Gastrocnemius medialis (tissue), 4 donors: ENCODE measurements at regions not wholly inside any gene's neighbourhood (a gene's known extent, or its start where the extent isn't known, plus 50 kb on each side); places are given as distances from the start of the nearest gene placed in this dataset.

Experiments
- ATAC-seq, 2 donors: fragments of 150-250 bp; one replicate each; pipeline ENCODE4 v1.9.1; 2016
- DNase-seq, 2 donors: peaks; one replicate each; pipeline ENCODE4 v3.0.0-alpha.2; 2019
- H3K27ac ChIP-seq, 4 donors: fragments of 200-600 bp; sonication (generic); 1 replicate in 1 of 4; 2 replicates in 3 of 4; pipeline ENCODE4 v1.5.1; 2016 to 2018; ENCODE audit warnings: mild to moderate bottlenecking in 2 of 4, moderate library complexity in 1 of 4
- H3K27me3 ChIP-seq, 3 donors: fragments of 200-600 bp; sonication (generic) in 2 of 3; 1 replicate in 1 of 3; 2 replicates in 2 of 3; pipeline versions ENCODE4 v1.5.1 to v1.6.0; 2016 to 2019; ENCODE audit warnings: mild to moderate bottlenecking in 1 of 3, moderate library complexity in 1 of 3
- H3K36me3 ChIP-seq, 2 donors: fragments of 200-600 bp; sonication (generic) in 1 of 2; one replicate each; pipeline ENCODE4 v1.5.1; 2017 to 2018
- H3K4me1 ChIP-seq, 2 donors: fragments of 200-600 bp; sonication (generic) in 1 of 2; one replicate each; pipeline ENCODE4 v1.5.1; 2016 to 2017; ENCODE audit warnings: mild to moderate bottlenecking in 2 of 2
- H3K4me3 ChIP-seq, 4 donors: fragments of 200-600 bp; sonication (generic) in 3 of 4; 1 replicate in 1 of 4; 2 replicates in 3 of 4; pipeline ENCODE4 v1.5.1; 2016 to 2019; ENCODE audit warnings: mild to moderate bottlenecking in 2 of 4
- H3K9me3 ChIP-seq, 3 donors: fragments of 200-600 bp; sonication (generic) in 2 of 3; 1 replicate in 1 of 3; 2 replicates in 2 of 3; pipeline ENCODE4 v1.5.1; 2016 to 2019
- POLR2A ChIP-seq, 2 donors: fragments of 450-650 bp; IDR thresholded peaks; one replicate each; pipeline ENCODE4 v1.6.1; 2017; ENCODE audit warnings: antibody characterized with exemption in 2 of 2, mild to moderate bottlenecking in 2 of 2, moderate library complexity in 2 of 2
- in situ Hi-C, 4 donors: fragments of 200-750 bp; cut with MboI; loops; one replicate each; pipeline versions ENCODE4 v1.15.0 to v1.8.0; 2017; ENCODE audit warnings: low sequenced_read_pairs in 4 of 4
- intact Hi-C: fragments of 100-400 bp; cut with DNase I; formaldehyde crosslinking; loops from one replicate; pipeline ENCODE4 v1.15.1; 2023; ENCODE audit warnings: low total_unique reads
- TF ChIP-seq, protein P1 (sequence below), 5 experiments: fragments of 450-650 bp in 3 of 5; fragments of 200-600 bp in 2 of 5; sonication (generic) in 2 of 5; IDR thresholded peaks in 4 of 5; conservative IDR thresholded peaks in 1 of 5; 1 replicate in 4 of 5; 2 replicates in 1 of 5; pipeline ENCODE4 v1.5.1; 2016 to 2019; ENCODE audit warnings: antibody characterized with exemption in 5 of 5, mild to moderate bottlenecking in 3 of 5, moderate library complexity in 3 of 5

DNA sequence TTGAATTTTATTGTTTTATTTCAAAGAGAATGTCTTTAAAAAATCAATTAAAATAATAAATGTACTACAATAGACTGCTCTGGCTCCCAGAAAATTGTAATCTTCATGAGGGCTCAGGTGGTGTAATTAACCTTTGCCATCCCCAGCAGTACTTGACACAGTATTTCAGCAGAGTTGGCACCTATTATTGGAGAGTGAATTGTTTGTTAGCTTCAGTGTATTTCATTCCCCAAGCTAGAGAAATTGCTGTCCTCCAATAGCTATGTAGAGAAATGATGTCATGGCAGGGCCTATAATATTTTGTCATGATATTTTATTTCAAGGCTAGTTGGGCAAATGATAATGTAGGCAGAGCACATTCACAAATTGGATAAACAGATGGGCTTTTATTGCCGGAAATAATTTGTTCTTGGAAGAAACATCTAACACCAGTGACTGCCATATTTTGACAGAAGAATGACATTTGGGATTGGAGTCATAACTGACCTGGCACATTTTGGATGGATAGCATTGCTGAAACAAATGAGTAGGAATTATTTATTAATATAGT lies 712.0 kb upstream of the NXPH2 start:
- Histone ChIP-seq H3K27ac (no peak overlapping the region), H3K4me3 (no peak overlapping the region), H3K4me1 (no peaks in the 10 kb centered on the region), H3K27me3 (no peaks in the 10 kb centered on the region), H3K9me3 (no peaks in the 10 kb centered on the region), H3K36me3 (no peaks in the 10 kb centered on the region)
- ATAC-seq = no peak
- in situ Hi-C loops = no loop called here
- TF ChIP-seq, protein P1, sequence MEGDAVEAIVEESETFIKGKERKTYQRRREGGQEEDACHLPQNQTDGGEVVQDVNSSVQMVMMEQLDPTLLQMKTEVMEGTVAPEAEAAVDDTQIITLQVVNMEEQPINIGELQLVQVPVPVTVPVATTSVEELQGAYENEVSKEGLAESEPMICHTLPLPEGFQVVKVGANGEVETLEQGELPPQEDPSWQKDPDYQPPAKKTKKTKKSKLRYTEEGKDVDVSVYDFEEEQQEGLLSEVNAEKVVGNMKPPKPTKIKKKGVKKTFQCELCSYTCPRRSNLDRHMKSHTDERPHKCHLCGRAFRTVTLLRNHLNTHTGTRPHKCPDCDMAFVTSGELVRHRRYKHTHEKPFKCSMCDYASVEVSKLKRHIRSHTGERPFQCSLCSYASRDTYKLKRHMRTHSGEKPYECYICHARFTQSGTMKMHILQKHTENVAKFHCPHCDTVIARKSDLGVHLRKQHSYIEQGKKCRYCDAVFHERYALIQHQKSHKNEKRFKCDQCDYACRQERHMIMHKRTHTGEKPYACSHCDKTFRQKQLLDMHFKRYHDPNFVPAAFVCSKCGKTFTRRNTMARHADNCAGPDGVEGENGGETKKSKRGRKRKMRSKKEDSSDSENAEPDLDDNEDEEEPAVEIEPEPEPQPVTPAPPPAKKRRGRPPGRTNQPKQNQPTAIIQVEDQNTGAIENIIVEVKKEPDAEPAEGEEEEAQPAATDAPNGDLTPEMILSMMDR (IDR thresholded peaks at IDR 0.05 in 4 of 5, conservative IDR thresholded peaks at IDR 0.05 in 1 of 5) = no peak
- no peak for TF ChIP-seq POLR2A (IDR thresholded peaks at IDR 0.05)
- no peak for DNase-seq
- intact Hi-C loops = no loop called here

DNA sequence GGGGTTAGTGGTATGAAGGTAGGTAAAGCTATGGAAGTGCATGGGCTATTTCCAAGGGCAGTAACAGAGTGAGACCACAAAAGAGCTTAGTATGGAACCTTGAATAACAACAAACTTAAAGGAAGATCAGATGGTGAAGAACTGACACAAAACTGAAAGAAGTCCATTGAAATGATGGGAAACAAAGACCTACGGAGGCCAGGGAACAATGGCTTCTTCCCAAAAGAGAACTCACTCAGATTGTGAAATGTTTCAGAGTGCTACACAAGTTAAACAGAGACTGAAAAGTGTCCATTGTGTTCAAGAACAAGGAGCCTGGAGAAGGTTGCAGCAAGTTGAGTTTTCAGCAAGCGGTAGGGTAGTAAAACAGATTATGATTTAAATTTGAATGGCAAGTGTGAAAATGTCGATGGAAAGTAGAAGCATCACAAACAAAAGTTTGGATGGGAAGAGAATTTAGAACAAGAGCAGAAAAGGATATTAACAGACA lies 700.0 kb upstream of the NXPH2 start:
- TF ChIP-seq, protein P1 (IDR thresholded peaks at IDR 0.05 in 4 of 5, conservative IDR thresholded peaks at IDR 0.05 in 1 of 5) = no peak
- no peak for TF ChIP-seq POLR2A (IDR thresholded peaks at IDR 0.05)
- H3K4me1 ChIP-seq = no peaks in the 10 kb centered on the region
- no peak overlapping the region for H3K4me3 ChIP-seq
- no peaks in the 10 kb centered on the region for H3K9me3 ChIP-seq
- intact Hi-C loops = no loop called here
- no peaks in the 10 kb centered on the region for H3K36me3 ChIP-seq
- ATAC-seq (no peak), DNase-seq (no peak)
- H3K27ac ChIP-seq = no peak overlapping the region
- no peaks in the 10 kb centered on the region for H3K27me3 ChIP-seq
- in situ Hi-C loops = no loop called here

DNA sequence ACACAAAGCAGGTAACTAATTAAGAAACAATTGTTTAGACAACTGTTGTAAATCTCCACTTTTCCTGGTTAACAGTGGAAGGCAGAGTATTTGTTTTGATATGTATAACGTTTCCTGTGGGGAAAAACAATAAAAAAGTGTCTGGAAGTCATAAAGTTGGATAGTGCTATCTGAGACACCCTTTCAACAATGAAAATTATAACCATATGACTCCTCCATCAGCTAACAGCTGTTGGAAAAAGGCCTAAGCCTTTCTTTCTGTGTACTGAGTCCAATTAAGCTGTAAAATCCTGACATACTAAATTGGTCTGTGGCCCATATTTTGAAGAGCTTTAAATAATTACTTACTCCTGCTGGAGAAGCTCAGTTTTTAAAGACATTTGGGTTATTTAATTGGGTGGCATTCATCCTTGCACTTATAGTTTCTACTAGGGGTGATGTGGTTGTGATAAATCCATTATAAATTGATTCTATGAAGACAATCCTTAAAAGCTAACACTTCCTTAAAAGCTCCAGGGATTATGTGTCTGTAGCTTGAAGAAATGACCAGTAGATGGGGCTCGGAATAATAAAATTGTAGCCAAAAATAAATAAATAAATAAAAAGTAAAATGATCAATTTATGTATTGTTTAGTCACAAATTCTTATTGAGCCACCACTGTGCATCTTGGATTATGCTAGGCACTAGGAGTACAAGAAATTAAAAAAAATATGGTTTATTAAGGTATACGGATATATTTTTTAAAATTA lies 698.1 kb upstream of the NXPH2 start:
- intact Hi-C loops (no loop called here), in situ Hi-C loops (no loop called here)
- no peaks in the 10 kb centered on the region for H3K36me3 ChIP-seq
- no peak overlapping the region for H3K27ac ChIP-seq
- no peaks in the 10 kb centered on the region for H3K4me1 ChIP-seq
- TF ChIP-seq POLR2A (IDR thresholded peaks at IDR 0.05) = no peak
- TF ChIP-seq, protein P1 (IDR thresholded peaks at IDR 0.05 in 4 of 5, conservative IDR thresholded peaks at IDR 0.05 in 1 of 5) = no peak
- DNase-seq (no peak), ATAC-seq (no peak)
- H3K4me3 ChIP-seq = no peak overlapping the region
- H3K27me3 ChIP-seq = no peaks in the 10 kb centered on the region
- no peaks in the 10 kb centered on the region for H3K9me3 ChIP-seq

DNA sequence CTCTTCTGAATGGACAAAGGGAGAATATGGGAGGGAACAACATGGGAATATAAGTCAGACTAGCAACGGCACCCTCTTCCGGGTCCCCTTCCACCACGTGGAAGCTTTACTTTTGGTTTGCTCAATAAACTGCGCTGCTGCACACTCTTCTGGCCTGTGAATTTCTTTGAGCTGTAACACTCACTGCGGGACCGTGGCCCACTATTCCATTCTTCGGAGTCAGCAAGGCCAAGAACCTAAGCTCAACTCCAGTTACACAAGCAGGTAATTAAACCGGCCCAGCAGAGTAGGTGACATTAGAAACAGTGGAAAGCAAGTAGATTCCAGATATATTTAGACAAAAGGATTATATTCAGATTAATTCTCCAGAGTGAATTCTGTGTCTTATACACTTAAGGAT lies 697.4 kb upstream of the NXPH2 start:
- H3K4me3 ChIP-seq = no peak overlapping the region
- no peak for TF ChIP-seq POLR2A (IDR thresholded peaks at IDR 0.05)
- TF ChIP-seq, protein P1 (IDR thresholded peaks at IDR 0.05 in 4 of 5, conservative IDR thresholded peaks at IDR 0.05 in 1 of 5) = no peak
- H3K27ac ChIP-seq = no peak overlapping the region
- DNase-seq = no peak
- intact Hi-C loops = no loop called here
- H3K36me3 ChIP-seq = no peaks in the 10 kb centered on the region
- ATAC-seq = no peak
- H3K4me1 ChIP-seq = no peaks in the 10 kb centered on the region
- H3K9me3 ChIP-seq = no peaks in the 10 kb centered on the region
- in situ Hi-C loops = no loop called here
- no peaks in the 10 kb centered on the region for H3K27me3 ChIP-seq
